GM12878 (cell line): ENCODE measurements at regions not wholly inside any gene's neighbourhood (a gene's known extent, or its start where the extent isn't known, plus 50 kb on each side); places are given as distances from the start of the nearest gene placed in this dataset.
A peak's percentile ranks its signal among the peaks of the same experiment; 100 is the strongest.

Experiments
- ASH2L ChIP-seq: fragments of 300-600, 200-600 bp; sonication (generic); IDR thresholded peaks from 2 replicates; pipeline ENCODE4 v1.6.1; 2017; ENCODE audit warnings: low read depth, mild to moderate bottlenecking, borderline replicate concordance
- BCL11A ChIP-seq: IDR thresholded peaks from 2 replicates; pipeline ENCODE4 v1.6.1; 2011; ENCODE audit warnings: low read depth, low read length
- CBX5 ChIP-seq: sonication (generic); IDR thresholded peaks from 2 replicates; pipeline ENCODE4 v1.6.1; 2016; ENCODE audit warnings: low read depth, moderate library complexity, mild to moderate bottlenecking, inconsistent platforms
- CEBPB ChIP-seq, 2 experiments: fragments of 150-350 bp in 1 of 2; IDR thresholded peaks; 2 replicates each; pipeline ENCODE4 v1.6.1; 2012 to 2014; ENCODE audit warnings: low read depth in 2 of 2, low read length in 2 of 2, borderline replicate concordance in 1 of 2, inconsistent platforms in 1 of 2
- EGR1 ChIP-seq, 2 experiments: IDR thresholded peaks; 1 replicate in 1 of 2; 2 replicates in 1 of 2; pipeline ENCODE4 v1.6.1; 2011 to 2012; ENCODE audit warnings: low read depth in 2 of 2, low read length in 2 of 2, borderline replicate concordance in 1 of 2, mild to moderate bottlenecking in 1 of 2, moderate library complexity in 1 of 2
- FOS ChIP-seq: IDR thresholded peaks from 3 replicates; pipeline ENCODE4 v1.6.1; 2011; ENCODE audit warnings: borderline replicate concordance; ENCODE audit not compliant: insufficient read length; ENCODE audit errors: extremely low read depth
- FOXK2 ChIP-seq: fragments of 450-650 bp; IDR thresholded peaks from 2 replicates; pipeline ENCODE4 v1.6.1; 2017; ENCODE audit warnings: mild to moderate bottlenecking, moderate library complexity
- GABPA ChIP-seq: IDR thresholded peaks from 2 replicates; pipeline ENCODE4 v1.6.1; 2014; ENCODE audit warnings: antibody characterized with exemption, low read depth, mild to moderate bottlenecking, inconsistent platforms
- HDGF ChIP-seq: fragments of 450-650 bp; IDR thresholded peaks from 2 replicates; pipeline ENCODE4 v1.6.1; 2016; ENCODE audit warnings: antibody characterized with exemption
- JUNB ChIP-seq: IDR thresholded peaks from 2 replicates; pipeline ENCODE4 v1.6.1; 2016; ENCODE audit warnings: antibody characterized with exemption, mild to moderate bottlenecking
- KDM1A ChIP-seq: fragments of 200-600 bp; sonication (generic); IDR thresholded peaks from 2 replicates; pipeline ENCODE4 v1.6.1; 2016; ENCODE audit warnings: borderline replicate concordance
- NR2F1 ChIP-seq: fragments of 450-650 bp; conservative IDR thresholded peaks from 2 replicates; pipeline ENCODE4 v1.6.1; 2017; ENCODE audit warnings: mild to moderate bottlenecking
- PML ChIP-seq: IDR thresholded peaks from 2 replicates; pipeline ENCODE4 v1.6.1; 2012; ENCODE audit warnings: low read length, inconsistent platforms
- POU2F2 ChIP-seq: IDR thresholded peaks from 3 replicates; pipeline ENCODE4 v1.6.1; 2011; ENCODE audit warnings: low read depth, mild to moderate bottlenecking, low read length, borderline replicate concordance
- RAD51 ChIP-seq: fragments of 450-650 bp; IDR thresholded peaks from 2 replicates; pipeline ENCODE4 v1.6.1; 2016; ENCODE audit warnings: moderate library complexity, mild to moderate bottlenecking, inconsistent platforms
- RCOR1 ChIP-seq: conservative IDR thresholded peaks from 2 replicates; pipeline ENCODE4 v1.6.1; 2012; ENCODE audit warnings: low read depth, low read length, improper control_type of control experiment
- RELA ChIP-seq: fragments of 450-650 bp; IDR thresholded peaks from 2 replicates; pipeline ENCODE4 v1.8.0; 2014; ENCODE audit warnings: borderline replicate concordance; ENCODE audit not compliant: partially characterized antibody
- SIN3A ChIP-seq: IDR thresholded peaks from 2 replicates; pipeline ENCODE4 v1.6.1; 2012; ENCODE audit warnings: low read depth, low read length, improper control_type of control experiment
- SIX5 ChIP-seq: IDR thresholded peaks from 2 replicates; pipeline ENCODE4 v1.6.1; 2011; ENCODE audit warnings: mild to moderate bottlenecking, low read depth, low read length, moderate library complexity; ENCODE audit not compliant: severe bottlenecking
- SMC3 ChIP-seq: IDR thresholded peaks from 2 replicates; pipeline ENCODE4 v1.6.1; 2011; ENCODE audit warnings: low read length, improper control_type of control experiment, borderline replicate concordance
- SPI1 ChIP-seq: IDR thresholded peaks from 2 replicates; pipeline ENCODE4 v1.6.1; 2011; ENCODE audit warnings: low read depth, mild to moderate bottlenecking, low read length, moderate library complexity, borderline replicate concordance; ENCODE audit not compliant: insufficient read depth
- SREBF1 ChIP-seq: IDR thresholded peaks from 2 replicates; pipeline ENCODE4 v1.6.1; 2012; ENCODE audit warnings: mild to moderate bottlenecking, low read length
- SREBF2 ChIP-seq: IDR thresholded peaks from 2 replicates; pipeline ENCODE4 v1.6.1; 2012; ENCODE audit warnings: mild to moderate bottlenecking, low read length
- TCF3 ChIP-seq: IDR thresholded peaks from 2 replicates; pipeline ENCODE4 v1.6.1; 2012; ENCODE audit warnings: low read depth, mild to moderate bottlenecking, low read length, borderline replicate concordance; ENCODE audit not compliant: insufficient read depth
- YBX1 ChIP-seq: fragments of 450-650 bp; IDR thresholded peaks from 2 replicates; pipeline ENCODE4 v1.6.1; 2016; ENCODE audit warnings: antibody characterized with exemption
- YY1 ChIP-seq: IDR thresholded peaks from 2 replicates; pipeline ENCODE4 v1.6.1; 2011; ENCODE audit warnings: low read depth, mild to moderate bottlenecking, low read length
- ZBED1 ChIP-seq: IDR thresholded peaks from 2 replicates; pipeline ENCODE4 v1.6.1; 2016; ENCODE audit warnings: borderline replicate concordance
- ZBTB33 ChIP-seq: fragments of 450-650 bp; IDR thresholded peaks from 2 replicates; pipeline ENCODE4 v1.6.1; 2017; ENCODE audit warnings: mild to moderate bottlenecking
- ZNF274 ChIP-seq: IDR thresholded peaks from one replicate; pipeline ENCODE4 v1.8.0; 2011; ENCODE audit not compliant: insufficient read length, insufficient read depth
- ZZZ3 ChIP-seq: IDR thresholded peaks from 2 replicates; pipeline ENCODE4 v1.6.1; 2011; ENCODE audit warnings: low read depth; ENCODE audit not compliant: control insufficient read depth, insufficient read length
- TF ChIP-seq, protein P1 (sequence below), 3 experiments: IDR thresholded peaks in 2 of 3; conservative IDR thresholded peaks in 1 of 3; 2 replicates each; pipeline ENCODE4 v1.5.1; 2011; ENCODE audit warnings: low read depth in 3 of 3, low read length in 3 of 3, mild to moderate bottlenecking in 3 of 3, control low read depth in 2 of 3, moderate library complexity in 2 of 3, inconsistent platforms in 1 of 3, mixed read lengths in 1 of 3; ENCODE audit not compliant: control insufficient read depth in 2 of 3, insufficient read depth in 1 of 3; ENCODE audit errors: extremely low read depth in 1 of 3

- TF ChIP-seq RAD51 (peak; percentile 48; the same call in 1 of the 2 replicates), FOXK2 (no peak), ASH2L (no peak), NR2F1 (peak; percentile 58; the same call in 1 of the 2 replicates), SREBF2 (no peak), FOS (no peak), KDM1A (no peak), RELA (no peak), GABPA (no peak), RCOR1 (no peak), POU2F2 (peak; percentile 61; the same call in 1 of the 3 replicates), SREBF1 (no peak), ZNF274 (no peak), CEBPB (IDR thresholded peaks at IDR 0.05; ENCODE audit: borderline replicate concordance in 1 of 2, low read depth in 2 of 2, low read length in 2 of 2) (peak in 1 of 2 experiments; percentile 39; a peak in 1 of 4 replicates), ZBTB33 (no peak), BCL11A (peak; percentile 99), YY1 (no peak), EGR1 (IDR thresholded peaks at IDR 0.05; ENCODE audit: borderline replicate concordance in 1 of 2, low read depth in 2 of 2, low read length in 2 of 2) (no peak), JUNB (peak; percentile 67), ZBED1 (no peak), SPI1 (no peak), HDGF (no peak), SIN3A (no peak), SMC3 (no peak), ZZZ3 (no peak), YBX1 (no peak), SIX5 (no peak), CBX5 (no peak), TCF3 (no peak), PML (no peak)
- TF ChIP-seq, protein P1, sequence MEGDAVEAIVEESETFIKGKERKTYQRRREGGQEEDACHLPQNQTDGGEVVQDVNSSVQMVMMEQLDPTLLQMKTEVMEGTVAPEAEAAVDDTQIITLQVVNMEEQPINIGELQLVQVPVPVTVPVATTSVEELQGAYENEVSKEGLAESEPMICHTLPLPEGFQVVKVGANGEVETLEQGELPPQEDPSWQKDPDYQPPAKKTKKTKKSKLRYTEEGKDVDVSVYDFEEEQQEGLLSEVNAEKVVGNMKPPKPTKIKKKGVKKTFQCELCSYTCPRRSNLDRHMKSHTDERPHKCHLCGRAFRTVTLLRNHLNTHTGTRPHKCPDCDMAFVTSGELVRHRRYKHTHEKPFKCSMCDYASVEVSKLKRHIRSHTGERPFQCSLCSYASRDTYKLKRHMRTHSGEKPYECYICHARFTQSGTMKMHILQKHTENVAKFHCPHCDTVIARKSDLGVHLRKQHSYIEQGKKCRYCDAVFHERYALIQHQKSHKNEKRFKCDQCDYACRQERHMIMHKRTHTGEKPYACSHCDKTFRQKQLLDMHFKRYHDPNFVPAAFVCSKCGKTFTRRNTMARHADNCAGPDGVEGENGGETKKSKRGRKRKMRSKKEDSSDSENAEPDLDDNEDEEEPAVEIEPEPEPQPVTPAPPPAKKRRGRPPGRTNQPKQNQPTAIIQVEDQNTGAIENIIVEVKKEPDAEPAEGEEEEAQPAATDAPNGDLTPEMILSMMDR (IDR thresholded peaks at IDR 0.05 in 2 of 3, conservative IDR thresholded peaks at IDR 0.05 in 1 of 3; ENCODE audit: control insufficient read depth in 2 of 3, extremely low read depth in 1 of 3, insufficient read depth in 1 of 3, low read depth in 3 of 3, low read length in 3 of 3) = no peak
Observed at GRCh38 chr6:140542863-140543262, 1168.4 kb upstream of the CITED2 start (continued).
